ENCODE measurements at regions not wholly inside any gene's neighbourhood (a gene's known extent, or its start where the extent isn't known, plus 50 kb on each side); places are given as distances from the start of the nearest gene placed in this dataset.

GRCh38 chr3:124410471-124410870, 319.8 kb upstream of the UMPS start:
- H3K9me3 Mint-ChIP-seq, result no peaks in the 10 kb centered on the region
- no peak overlapping the region for H3K4me3 Mint-ChIP-seq
- H3K27me3 Mint-ChIP-seq, result peaks cover 13% of the 10 kb centered on the region
- DNase-seq, result no peak
- no peaks in the 10 kb centered on the region for H3K36me3 Mint-ChIP-seq
- no peaks in the 10 kb centered on the region for H3K4me1 Mint-ChIP-seq
- CTCF ChIA-PET, result interaction anchor here (0.7 kb wide), 1 partner anchor 401 kb away, joined by 3 read pairs; no protein-coding TSS in a partner anchor
- no peak overlapping the region for H3K27ac Mint-ChIP-seq

- no peak overlapping the region for H3K4me3 Mint-ChIP-seq
- no peak overlapping the region for H3K27ac Mint-ChIP-seq
- no peaks in the 10 kb centered on the region for H3K4me1 Mint-ChIP-seq
- no peak for DNase-seq
- no peaks in the 10 kb centered on the region for H3K36me3 Mint-ChIP-seq
- peaks cover 17% of the 10 kb centered on the region for H3K27me3 Mint-ChIP-seq
- no peaks in the 10 kb centered on the region for H3K9me3 Mint-ChIP-seq
- CTCF ChIA-PET, result no interaction called here
Observed at GRCh38 chr3:124411728-124412127, 318.5 kb upstream of the UMPS start.

- Mint-ChIP-seq H3K27me3 (peaks cover 17% of the 10 kb centered on the region), H3K36me3 (no peaks in the 10 kb centered on the region), H3K4me1 (no peaks in the 10 kb centered on the region), H3K9me3 (no peaks in the 10 kb centered on the region), H3K4me3 (no peak overlapping the region), H3K27ac (no peak overlapping the region)
- CTCF ChIA-PET, result no interaction called here
- no peak for DNase-seq
Observed at GRCh38 chr3:124412644-124413043, 317.6 kb upstream of the UMPS start.

- Mint-ChIP-seq H3K36me3 (no peaks in the 10 kb centered on the region), H3K27me3 (peaks cover 17% of the 10 kb centered on the region), H3K4me1 (no peaks in the 10 kb centered on the region), H3K4me3 (no peak overlapping the region), H3K9me3 (no peaks in the 10 kb centered on the region), H3K27ac (no peak overlapping the region)
- DNase-seq, result no peak
- CTCF ChIA-PET, result no interaction called here
Observed at GRCh38 chr3:124413393-124413792, 316.9 kb upstream of the UMPS start.

- Mint-ChIP-seq H3K27me3 (peaks cover 17% of the 10 kb centered on the region), H3K9me3 (no peaks in the 10 kb centered on the region), H3K36me3 (no peaks in the 10 kb centered on the region), H3K27ac (no peak overlapping the region), H3K4me3 (no peak overlapping the region), H3K4me1 (no peaks in the 10 kb centered on the region)
- CTCF ChIA-PET, result interaction anchor here (1.0 kb wide), 1 partner anchor 275 kb away, joined by 3 read pairs; no protein-coding TSS in a partner anchor
- DNase-seq, result no peak
Observed at GRCh38 chr3:124413989-124414598, 316.2 kb upstream of the UMPS start.

GRCh38 chr3:124415446-124415960, 314.7 kb upstream of the UMPS start:
- no peaks in the 10 kb centered on the region for H3K4me1 Mint-ChIP-seq
- no peaks in the 10 kb centered on the region for H3K36me3 Mint-ChIP-seq
- H3K27ac Mint-ChIP-seq, result no peak overlapping the region
- no peaks in the 10 kb centered on the region for H3K9me3 Mint-ChIP-seq
- peaks cover 12% of the 10 kb centered on the region for H3K27me3 Mint-ChIP-seq
- H3K4me3 Mint-ChIP-seq, result no peak overlapping the region
- no peak for DNase-seq
- CTCF ChIA-PET, result no interaction called here

- Mint-ChIP-seq H3K4me1 (no peaks in the 10 kb centered on the region), H3K36me3 (no peaks in the 10 kb centered on the region), H3K27ac (no peak overlapping the region), H3K27me3 (peaks cover 7% of the 10 kb centered on the region), H3K4me3 (no peak overlapping the region), H3K9me3 (no peaks in the 10 kb centered on the region)
- CTCF ChIA-PET, result no interaction called here
- DNase-seq, result no peak
Observed at GRCh38 chr3:124419303-124419702, 310.9 kb upstream of the UMPS start.

GRCh38 chr3:124420392-124420791, 309.9 kb upstream of the UMPS start:
- Mint-ChIP-seq H3K4me1 (no peaks in the 10 kb centered on the region), H3K36me3 (no peaks in the 10 kb centered on the region), H3K9me3 (no peaks in the 10 kb centered on the region), H3K27ac (no peak overlapping the region), H3K27me3 (peaks cover 4% of the 10 kb centered on the region), H3K4me3 (no peak overlapping the region)
- no peak for DNase-seq
- CTCF ChIA-PET, result no interaction called here

- CTCF ChIA-PET, result no interaction called here
- Mint-ChIP-seq H3K27me3 (no peaks in the 10 kb centered on the region), H3K4me1 (no peaks in the 10 kb centered on the region), H3K27ac (no peak overlapping the region), H3K4me3 (no peak overlapping the region), H3K36me3 (no peaks in the 10 kb centered on the region), H3K9me3 (no peaks in the 10 kb centered on the region)
- DNase-seq, result no peak
Observed at GRCh38 chr3:124422805-124423204, 307.4 kb upstream of the UMPS start.

- CTCF ChIA-PET, result no interaction called here
- H3K4me3 Mint-ChIP-seq, result no peak overlapping the region
- no peaks in the 10 kb centered on the region for H3K36me3 Mint-ChIP-seq
- no peak overlapping the region for H3K27ac Mint-ChIP-seq
- no peak for DNase-seq
- H3K4me1 Mint-ChIP-seq, result no peaks in the 10 kb centered on the region
- H3K27me3 Mint-ChIP-seq, result no peaks in the 10 kb centered on the region
- no peaks in the 10 kb centered on the region for H3K9me3 Mint-ChIP-seq
Observed at GRCh38 chr3:124424396-124424795, 305.9 kb upstream of the UMPS start.

- DNase-seq, result no peak
- H3K4me1 Mint-ChIP-seq, result no peaks in the 10 kb centered on the region
- H3K27ac Mint-ChIP-seq, result no peak overlapping the region
- H3K27me3 Mint-ChIP-seq, result peaks cover 5% of the 10 kb centered on the region
- CTCF ChIA-PET, result no interaction called here
- H3K9me3 Mint-ChIP-seq, result no peaks in the 10 kb centered on the region
- no peaks in the 10 kb centered on the region for H3K36me3 Mint-ChIP-seq
- no peak overlapping the region for H3K4me3 Mint-ChIP-seq
Observed at GRCh38 chr3:124425972-124426371, 304.3 kb upstream of the UMPS start.

GRCh38 chr3:124428372-124429128, 301.7 kb upstream of the UMPS start:
- no peak for DNase-seq
- no peak overlapping the region for H3K4me3 Mint-ChIP-seq

GRCh38 chr3:124429129-124429815, 301.0 kb upstream of the UMPS start:
- no peak for DNase-seq
- Mint-ChIP-seq H3K36me3 (no peaks in the 10 kb centered on the region), H3K4me1 (no peaks in the 10 kb centered on the region), H3K27ac (no peak overlapping the region), H3K27me3 (peaks cover 5% of the 10 kb centered on the region), H3K9me3 (no peaks in the 10 kb centered on the region), H3K4me3 (no peak overlapping the region)
- CTCF ChIA-PET, result no interaction called here

More at GRCh38 chr3:124428372-124429128, 301.7 kb upstream of the UMPS start:
- H3K27ac Mint-ChIP-seq, result no peak overlapping the region
- H3K9me3 Mint-ChIP-seq, result no peaks in the 10 kb centered on the region
- H3K36me3 Mint-ChIP-seq, result no peaks in the 10 kb centered on the region
- CTCF ChIA-PET, result no interaction called here
- peaks cover 5% of the 10 kb centered on the region for H3K27me3 Mint-ChIP-seq
- H3K4me1 Mint-ChIP-seq, result no peaks in the 10 kb centered on the region

GRCh38 chr3:124431331-124431994, 298.8 kb upstream of the UMPS start:
- no peak for DNase-seq
- CTCF ChIA-PET, result no interaction called here
- H3K4me1 Mint-ChIP-seq, result no peaks in the 10 kb centered on the region
- H3K36me3 Mint-ChIP-seq, result no peaks in the 10 kb centered on the region
- no peaks in the 10 kb centered on the region for H3K9me3 Mint-ChIP-seq
- H3K4me3 Mint-ChIP-seq, result no peak overlapping the region
- H3K27ac Mint-ChIP-seq, result no peak overlapping the region
- H3K27me3 Mint-ChIP-seq, result peaks cover 5% of the 10 kb centered on the region
